Activated effector memory CD4-positive, alpha-beta T cell treated with anti-CD3 and anti-CD28 coated beads, Interleukin-2, amount 50 U/mL, for 16 hours (primary cell): ENCODE measurements at regions not wholly inside any gene's neighbourhood (a gene's known extent, or its start where the extent isn't known, plus 50 kb on each side); places are given as distances from the start of the nearest gene placed in this dataset.

Source experiments
- DNase-seq: peaks from one replicate; pipeline ENCODE4 v3.0.0-alpha.2; 2020

GRCh38 chr10:14468023-14468441 is 137.3 kb upstream of the FRMD4A start:
- no peak for DNase-seq

- no peak for DNase-seq
These were observed 135.5 kb upstream of the FRMD4A start for GRCh38 chr10:14466257-14466656.

GRCh38 chr10:14460447-14460846 is 129.7 kb upstream of the FRMD4A start:
- DNase-seq = no peak

GRCh38 chr10:14459665-14460064 is 128.9 kb upstream of the FRMD4A start:
- no peak for DNase-seq

GRCh38 chr10:14456870-14457266 is 126.1 kb upstream of the FRMD4A start:
- DNase-seq = no peak

- DNase-seq = no peak
These were observed 125.6 kb upstream of the FRMD4A start for GRCh38 chr10:14456218-14456869.

- DNase-seq = no peak
These were observed 123.9 kb upstream of the FRMD4A start for GRCh38 chr10:14454629-14455028.

GRCh38 chr10:14454206-14454605 is 123.5 kb upstream of the FRMD4A start:
- DNase-seq = no peak

GRCh38 chr10:14453593-14453992 is 122.9 kb upstream of the FRMD4A start:
- no peak for DNase-seq

GRCh38 chr10:14451341-14451740 is 120.6 kb upstream of the FRMD4A start:
- no peak for DNase-seq

- DNase-seq = no peak
These were observed 119.3 kb upstream of the FRMD4A start for GRCh38 chr10:14450041-14450491.

- no peak for DNase-seq
These were observed 118.6 kb upstream of the FRMD4A start for GRCh38 chr10:14449293-14449815.

- DNase-seq = no peak
These were observed 117.7 kb upstream of the FRMD4A start for GRCh38 chr10:14448197-14448990.

- no peak for DNase-seq
These were observed 116.5 kb upstream of the FRMD4A start for GRCh38 chr10:14447094-14447839.

- no peak for DNase-seq
These were observed 108.9 kb upstream of the FRMD4A start for GRCh38 chr10:14439451-14440259.

- DNase-seq = no peak
These were observed 107.9 kb upstream of the FRMD4A start for GRCh38 chr10:14438576-14438975.

- DNase-seq = no peak
These were observed 107.3 kb upstream of the FRMD4A start for GRCh38 chr10:14438057-14438456.

GRCh38 chr10:14435976-14436632 is 105.4 kb upstream of the FRMD4A start:
- DNase-seq = no peak

- DNase-seq = no peak
These were observed 102.4 kb upstream of the FRMD4A start for GRCh38 chr10:14433147-14433546.

GRCh38 chr10:14431868-14432267 is 101.1 kb upstream of the FRMD4A start:
- DNase-seq = no peak

- no peak for DNase-seq
These were observed 98.4 kb upstream of the FRMD4A start for GRCh38 chr10:14429043-14429700.
